ENCODE measurements at regions not wholly inside any gene's neighbourhood (a gene's known extent, or its start where the extent isn't known, plus 50 kb on each side); places are given as distances from the start of the nearest gene placed in this dataset.

GRCh38 chrX:139287155-139287924 lies 243.2 kb upstream of the F9 start:
- no peak for DNase-seq

- DNase-seq = no peak
These were observed 244.2 kb upstream of the F9 start for GRCh38 chrX:139286342-139286741.

GRCh38 chrX:139267851-139268250 lies 262.7 kb upstream of the F9 start:
- DNase-seq = no peak

- no peak for DNase-seq
These were observed 284.2 kb upstream of the F9 start for GRCh38 chrX:139246295-139246694.

GRCh38 chrX:139237141-139237540 lies 293.4 kb upstream of the F9 start:
- no peak for DNase-seq

- no peak for DNase-seq
These were observed 295.6 kb upstream of the F9 start for GRCh38 chrX:139234898-139235297.

- DNase-seq = no peak
These were observed 305.4 kb upstream of the F9 start for GRCh38 chrX:139224953-139225665.

- DNase-seq = no peak
These were observed 307.9 kb upstream of the F9 start for GRCh38 chrX:139222511-139223200.

GRCh38 chrX:139213241-139213709 lies 317.3 kb upstream of the F9 start:
- no peak for DNase-seq

GRCh38 chrX:139211568-139212182 lies 318.9 kb upstream of the F9 start:
- no peak for DNase-seq

- DNase-seq = no peak
These were observed 321.2 kb upstream of the F9 start for GRCh38 chrX:139209342-139209741.

GRCh38 chrX:139207655-139208054 lies 322.9 kb upstream of the F9 start:
- DNase-seq = no peak

GRCh38 chrX:139206914-139207313 lies 323.6 kb upstream of the F9 start:
- no peak for DNase-seq

GRCh38 chrX:139204898-139205667 lies 325.5 kb upstream of the F9 start:
- no peak for DNase-seq

- DNase-seq = no peak
These were observed 326.0 kb upstream of the F9 start for GRCh38 chrX:139204571-139204897.

GRCh38 chrX:139203651-139204570 lies 326.6 kb upstream of the F9 start:
- DNase-seq = no peak

GRCh38 chrX:139202742-139203420 lies 327.7 kb upstream of the F9 start:
- no peak for DNase-seq

GRCh38 chrX:139201924-139202323 lies 328.6 kb upstream of the F9 start:
- DNase-seq = no peak

GRCh38 chrX:139200793-139201192 lies 329.7 kb upstream of the F9 start:
- DNase-seq = no peak

GRCh38 chrX:139200346-139200745 lies 330.2 kb upstream of the F9 start:
- no peak for DNase-seq

- no peak for DNase-seq
These were observed 330.6 kb upstream of the F9 start for GRCh38 chrX:139199933-139200332.
